ENCODE measurements at regions not wholly inside any gene's neighbourhood (a gene's known extent, or its start where the extent isn't known, plus 50 kb on each side); places are given as distances from the start of the nearest gene placed in this dataset.

DNA sequence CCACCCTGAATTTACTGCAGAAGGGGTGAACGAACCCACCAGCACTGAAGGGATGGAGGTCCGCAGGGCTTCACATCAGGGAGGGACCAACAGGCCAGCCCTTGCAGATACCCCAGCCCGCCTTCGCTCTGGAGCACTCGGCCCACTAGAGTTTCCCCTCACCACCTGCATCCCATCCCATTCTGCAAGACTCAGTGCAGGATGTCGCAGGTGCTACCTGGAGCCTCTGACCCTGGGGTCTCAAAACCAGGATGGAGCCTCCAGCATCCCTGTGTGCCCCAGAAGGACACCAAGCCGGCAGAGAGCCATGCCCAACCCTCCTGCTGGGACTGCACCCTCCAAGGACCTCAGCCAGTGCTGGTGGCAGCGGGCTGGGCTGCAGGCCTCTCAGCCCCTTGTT is 57.6 kb upstream of the ADRA2C start:
- TF ChIP-seq TEAD4 (IDR thresholded peaks at IDR 0.05; ENCODE audit: borderline replicate concordance, insufficient read depth) (no peak), TCF12 (IDR thresholded peaks at IDR 0.05) (no peak), YY1 (IDR thresholded peaks at IDR 0.05; ENCODE audit: low read depth) (no peak), TAF1 (IDR thresholded peaks at IDR 0.05; ENCODE audit: borderline replicate concordance, low read depth, low read length) (no peak), REST (IDR thresholded peaks at IDR 0.05; ENCODE audit: low read depth, low read length) (no peak), CTCF (IDR thresholded peaks at IDR 0.05) (no peak), POLR2AphosphoS5 (IDR thresholded peaks at IDR 0.05; ENCODE audit: low read depth, low read length) (no peak), FOXM1 (IDR thresholded peaks at IDR 0.05; ENCODE audit: low read depth) (no peak), GABPA (IDR thresholded peaks at IDR 0.05; ENCODE audit: low read depth) (no peak), ELF1 (IDR thresholded peaks at IDR 0.05) (no peak), EZH2phosphoT487 (IDR thresholded peaks at IDR 0.05; ENCODE audit: borderline replicate concordance, low read depth) (no peak), RCOR1 (IDR thresholded peaks at IDR 0.05; ENCODE audit: low read length) (no peak)
